A549 (cell line): ENCODE measurements at regions not wholly inside any gene's neighbourhood (a gene's known extent, or its start where the extent isn't known, plus 50 kb on each side); places are given as distances from the start of the nearest gene placed in this dataset.

Experiments
- ATAC-seq, 2 experiments: fragments of 200-7000 bp in 1 of 2; fragments of >200 bp in 1 of 2; cut with Nextera tagmentation in 1 of 2; cut with Tn5 transposase in 1 of 2; 3 replicates each; pipeline versions ENCODE4 v1.8.0 to v1.9.1; 2018 to 2020; ENCODE audit warnings: mild to moderate bottlenecking in 1 of 2, moderate library complexity in 1 of 2
- CTCF ChIA-PET: fragments of 300-600 bp; sonication (Branson Sonifier 250); formaldehyde crosslinking; extraction: SDS; loops from one replicate; lab custom pipeline; 2021; ENCODE audit warnings: antibody characterized with exemption, inconsistent platforms; lab: Yijun Ruan, JAX
- POLR2A ChIA-PET: fragments of 350-600 bp; formaldehyde crosslinking; extraction: SDS; loops from one replicate; lab custom pipeline; 2021; ENCODE audit warnings: antibody characterized with exemption, inconsistent platforms; lab: Yijun Ruan, JAX
- DNase-seq, 2 experiments: peaks; one replicate each; pipeline versions ENCODE4 v3.0.0 to v3.0.0-alpha.2; 2011 to 2016; ENCODE audit warnings: low read depth in 1 of 2, low spot score in 1 of 2
- FAIRE-seq: peaks from 2 replicates; lab custom pipeline; 2011; peaks lifted over from hg19 to GRCh38; lab: Jason Lieb, UNC
- H3K27ac ChIP-seq, 2 experiments: fragments of >200 bp; sonication (Bioruptor Twin); formaldehyde crosslinking; 3 replicates each; pipeline ENCODE4 v1.5.1; 2016 to 2017
- H3K4me1 ChIP-seq: fragments of >200 bp; sonication (Bioruptor Twin); formaldehyde crosslinking; 3 replicates; pipeline ENCODE4 v1.6.1; 2016
- H3K4me2 ChIP-seq: fragments of >200 bp; sonication (Bioruptor Twin); formaldehyde crosslinking; 3 replicates; pipeline ENCODE4 v1.6.1; 2016
- H3K4me3 ChIP-seq: fragments of >200 bp; sonication (Bioruptor Twin); formaldehyde crosslinking; 3 replicates; pipeline ENCODE4 v1.5.1; 2016
- H3K9me3 ChIP-seq: fragments of >200 bp; sonication (Bioruptor Twin); formaldehyde crosslinking; 3 replicates; pipeline ENCODE4 v1.6.1; 2016
- CBX8 ChIP-seq: fragments of 200-600 bp; sonication (generic); IDR thresholded peaks from 2 replicates; pipeline ENCODE4 v1.6.1; 2016
- ESRRA ChIP-seq: fragments of 150-350 bp; IDR thresholded peaks from 2 replicates; pipeline ENCODE4 v1.6.1; 2014; ENCODE audit warnings: mild to moderate bottlenecking, low read length, borderline replicate concordance
- FOSL2 ChIP-seq, 2 experiments: fragments of 450-650 bp in 1 of 2; fragments of >200 bp in 1 of 2; sonication (Bioruptor Twin) in 1 of 2; formaldehyde crosslinking; IDR thresholded peaks; 2 replicates each; pipeline versions ENCODE4 v1.5.0 to v1.6.1; 2016 to 2020; ENCODE audit warnings: mild to moderate bottlenecking in 1 of 2, moderate library complexity in 1 of 2
- FOXS1 ChIP-seq: fragments of 250-450 bp; sonication (Bioruptor Pico); IDR thresholded peaks from 2 replicates; pipeline ENCODE4 v1.5.0; 2020; ENCODE audit warnings: mild to moderate bottlenecking, moderate library complexity
- HOXB5 ChIP-seq: fragments of 250-450 bp; sonication (Bioruptor Pico); IDR thresholded peaks from 2 replicates; pipeline ENCODE4 v1.5.0; 2020; ENCODE audit warnings: mild to moderate bottlenecking, moderate library complexity
- MAFK ChIP-seq: fragments of 450-650 bp; IDR thresholded peaks from 2 replicates; pipeline ENCODE4 v1.6.1; 2014; ENCODE audit not compliant: partially characterized antibody
- MYC ChIP-seq: IDR thresholded peaks from 2 replicates; pipeline ENCODE4 v1.6.1; 2012; ENCODE audit warnings: mild to moderate bottlenecking, inconsistent platforms, low read length, improper control_type of control experiment, borderline replicate concordance
- RFX5 ChIP-seq: fragments of 450-650 bp; IDR thresholded peaks from 2 replicates; pipeline ENCODE4 v1.7.1; 2014; ENCODE audit warnings: antibody characterized with exemption, mild to moderate bottlenecking, moderate library complexity
- RNF2 ChIP-seq: fragments of 200-600 bp; sonication (generic); IDR thresholded peaks from 2 replicates; pipeline ENCODE4 v1.6.1; 2016; ENCODE audit warnings: low read depth, mild to moderate bottlenecking, antibody characterized with exemption, moderate library complexity, borderline replicate concordance
- SREBF2 ChIP-seq: fragments of 450-650 bp; IDR thresholded peaks from 2 replicates; pipeline ENCODE4 v1.6.1; 2014; ENCODE audit warnings: mild to moderate bottlenecking, moderate library complexity
- TP53 ChIP-seq: fragments of 250-450 bp; sonication (Bioruptor Pico); IDR thresholded peaks from 2 replicates; pipeline ENCODE4 v1.5.0; 2021; ENCODE audit warnings: mild to moderate bottlenecking, moderate library complexity
- WGBS: methylation state at CpG from one replicate; pipeline ENCODE4 v1.1.6; 2017; ENCODE audit errors: missing lambda C conversion rate; 5-methylcytosine and 5-hydroxymethylcytosine counted together
- TF ChIP-seq, protein P1 (sequence below): fragments of >200 bp; sonication (Bioruptor Twin); formaldehyde crosslinking; IDR thresholded peaks from 2 replicates; pipeline ENCODE4 v1.6.1; 2016
- TF ChIP-seq, protein P2 (sequence below): IDR thresholded peaks from 2 replicates; pipeline ENCODE4 v1.6.1; 2012; ENCODE audit warnings: low read depth, borderline replicate concordance
- TF ChIP-seq, protein P3 (sequence below): fragments of 250-450 bp; sonication (Bioruptor Pico); IDR thresholded peaks from 2 replicates; pipeline ENCODE4 v1.5.0; 2020; ENCODE audit warnings: low read depth, mild to moderate bottlenecking, moderate library complexity

DNA sequence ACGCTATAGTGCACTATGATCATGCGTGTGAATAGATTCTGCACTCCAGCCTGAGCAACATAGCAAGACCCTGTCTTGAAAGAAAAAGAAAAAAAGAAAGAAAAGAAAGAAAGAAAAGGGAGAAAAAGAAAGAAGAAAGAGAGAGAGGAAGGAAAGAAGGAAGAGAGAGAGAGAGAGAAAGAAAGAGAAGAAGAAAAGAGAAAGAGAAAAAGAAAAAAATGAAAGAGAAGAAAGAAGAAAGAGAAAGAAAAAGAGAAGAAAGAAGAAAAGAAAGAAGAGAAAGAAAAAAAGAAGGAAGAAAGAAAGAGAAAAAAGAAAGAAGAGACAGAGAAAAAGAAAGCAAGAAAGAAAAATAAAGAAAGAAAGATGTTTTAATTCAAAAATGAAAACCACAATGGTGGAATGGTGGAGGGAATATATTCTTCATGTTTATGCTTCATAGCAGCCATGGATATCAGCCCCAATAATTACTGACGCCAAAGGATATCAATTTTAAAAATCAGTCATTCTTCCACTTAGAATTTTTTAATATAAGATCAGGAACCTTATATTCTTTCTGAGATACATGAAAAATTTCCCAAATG is 168.7 kb upstream of the TBCA start:
- ATAC-seq: no peak
- no peak for TF ChIP-seq TP53
- TF ChIP-seq CBX8: no peak
- TF ChIP-seq, protein P1, sequence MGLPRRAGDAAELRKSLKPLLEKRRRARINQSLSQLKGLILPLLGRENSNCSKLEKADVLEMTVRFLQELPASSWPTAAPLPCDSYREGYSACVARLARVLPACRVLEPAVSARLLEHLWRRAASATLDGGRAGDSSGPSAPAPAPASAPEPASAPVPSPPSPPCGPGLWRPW: no peak
- TF ChIP-seq RNF2: no peak
- no peak for TF ChIP-seq FOXS1 (CRISPR knock-in tag)
- TF ChIP-seq ESRRA: no peak
- TF ChIP-seq, protein P2, sequence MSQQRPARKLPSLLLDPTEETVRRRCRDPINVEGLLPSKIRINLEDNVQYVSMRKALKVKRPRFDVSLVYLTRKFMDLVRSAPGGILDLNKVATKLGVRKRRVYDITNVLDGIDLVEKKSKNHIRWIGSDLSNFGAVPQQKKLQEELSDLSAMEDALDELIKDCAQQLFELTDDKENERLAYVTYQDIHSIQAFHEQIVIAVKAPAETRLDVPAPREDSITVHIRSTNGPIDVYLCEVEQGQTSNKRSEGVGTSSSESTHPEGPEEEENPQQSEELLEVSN: no peak
- no peak for TF ChIP-seq RFX5
- TF ChIP-seq MAFK: no peak
- 91% methylated on average over 3 of the region's 3 CpGs for WGBS

DNA sequence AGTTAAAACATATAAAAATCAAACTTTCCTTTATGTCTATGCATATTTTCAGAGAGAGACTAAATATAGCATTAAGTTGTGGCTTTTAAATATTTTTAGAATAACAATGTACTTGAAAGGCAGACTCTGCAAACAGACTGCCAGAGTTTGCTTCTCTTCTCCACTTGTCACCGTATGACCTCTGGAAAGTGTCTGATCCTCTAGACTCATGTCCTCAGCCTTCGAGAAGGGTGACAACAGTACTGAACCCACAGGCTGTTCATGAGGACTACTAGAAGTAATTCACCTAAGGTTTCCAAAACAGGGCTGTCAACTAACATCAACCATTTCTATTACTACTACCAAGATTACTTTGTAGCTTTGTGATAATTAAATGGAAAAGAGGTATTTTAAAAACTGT is 167.7 kb upstream of the TBCA start:
- 50% methylated on average over 2 of the region's 2 CpGs for WGBS
- no peak for ATAC-seq
- no peak for DNase-seq
- ChIA-PET POLR2A (no interaction called here), CTCF (no interaction called here)
- Histone ChIP-seq H3K27ac (no peak overlapping the region), H3K4me1 (no peaks in the 10 kb centered on the region), H3K9me3 (no peaks in the 10 kb centered on the region; the same call in 1 of the 3 replicates), H3K4me3 (no peak overlapping the region), H3K4me2 (no peak overlapping the region)
- TF ChIP-seq FOSL2 (IDR thresholded peaks at IDR 0.05) (no peak), FOSL2 (CRISPR knock-in tag; IDR thresholded peaks at IDR 0.05) (no peak)
- no peak for FAIRE-seq

More for the DNA sequence above, 168.7 kb upstream of the TBCA start:
- H3K4me1 ChIP-seq: no peaks in the 10 kb centered on the region
- CTCF ChIA-PET: interaction anchor here (0.7 to 1.4 kb wide), 3 partner anchors 19 to 77 kb away, joined by 3 to 4 read pairs (median 3); no protein-coding TSS in a partner anchor
- no peak overlapping the region for H3K27ac ChIP-seq
- no peak for FAIRE-seq
- DNase-seq: no peak
- H3K9me3 ChIP-seq: no peaks in the 10 kb centered on the region; the same call in 1 of the 3 replicates
- H3K4me3 ChIP-seq: no peak overlapping the region
- POLR2A ChIA-PET: no interaction called here
- no peak overlapping the region for H3K4me2 ChIP-seq

DNA sequence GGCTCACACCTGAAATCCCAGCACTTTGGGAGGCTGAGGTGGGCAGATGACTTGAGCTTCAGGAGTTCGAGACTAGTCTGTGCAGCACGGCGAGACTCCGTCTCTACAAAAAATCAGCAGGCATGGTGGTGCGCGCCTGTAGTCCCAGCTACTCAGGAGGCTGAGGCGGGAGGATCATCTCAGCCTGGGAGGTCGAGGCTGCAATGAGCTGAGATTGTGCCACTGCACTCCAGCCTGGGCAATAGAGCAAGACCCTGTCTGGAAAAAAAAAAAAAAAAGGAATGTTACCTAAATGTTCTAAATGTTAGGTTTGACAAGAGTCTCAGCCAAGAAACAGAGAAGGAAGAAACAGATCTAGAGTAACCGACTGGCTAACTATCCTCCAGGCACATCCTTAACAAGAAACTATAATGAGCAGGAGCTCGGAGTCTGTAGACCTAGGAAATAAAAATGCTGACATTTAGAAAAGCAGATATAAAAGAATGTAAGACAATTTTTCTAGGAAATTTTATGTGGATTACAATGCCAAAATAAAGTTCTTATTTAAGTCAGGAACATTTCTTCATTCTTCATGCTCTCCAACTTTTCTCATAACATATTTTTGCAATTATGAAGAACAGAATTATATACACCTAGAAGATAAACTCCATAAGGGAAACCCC is 166.6 kb upstream of the TBCA start:
- Histone ChIP-seq H3K9me3 (no peaks in the 10 kb centered on the region; the same call in 1 of the 3 replicates), H3K4me2 (no peak overlapping the region), H3K27ac (no peak overlapping the region), H3K4me1 (no peaks in the 10 kb centered on the region), H3K4me3 (no peak overlapping the region)
- ATAC-seq (no peak), DNase-seq (no peak), FAIRE-seq (no peak)
- 76% methylated on average over 10 of the region's 10 CpGs for WGBS
- ChIA-PET POLR2A (no interaction called here), CTCF (interaction anchor here (0.9 to 1.0 kb wide), 2 partner anchors 9 to 10 kb away, joined by 3 read pairs; no protein-coding TSS in a partner anchor)
- TF ChIP-seq, protein P3, sequence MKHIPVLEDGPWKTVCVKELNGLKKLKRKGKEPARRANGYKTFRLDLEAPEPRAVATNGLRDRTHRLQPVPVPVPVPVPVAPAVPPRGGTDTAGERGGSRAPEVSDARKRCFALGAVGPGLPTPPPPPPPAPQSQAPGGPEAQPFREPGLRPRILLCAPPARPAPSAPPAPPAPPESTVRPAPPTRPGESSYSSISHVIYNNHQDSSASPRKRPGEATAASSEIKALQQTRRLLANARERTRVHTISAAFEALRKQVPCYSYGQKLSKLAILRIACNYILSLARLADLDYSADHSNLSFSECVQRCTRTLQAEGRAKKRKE (CRISPR knock-in tag): no peak
- TF ChIP-seq SREBF2 (no peak), HOXB5 (CRISPR knock-in tag) (no peak), MAFK (peak; percentile 59)

DNA sequence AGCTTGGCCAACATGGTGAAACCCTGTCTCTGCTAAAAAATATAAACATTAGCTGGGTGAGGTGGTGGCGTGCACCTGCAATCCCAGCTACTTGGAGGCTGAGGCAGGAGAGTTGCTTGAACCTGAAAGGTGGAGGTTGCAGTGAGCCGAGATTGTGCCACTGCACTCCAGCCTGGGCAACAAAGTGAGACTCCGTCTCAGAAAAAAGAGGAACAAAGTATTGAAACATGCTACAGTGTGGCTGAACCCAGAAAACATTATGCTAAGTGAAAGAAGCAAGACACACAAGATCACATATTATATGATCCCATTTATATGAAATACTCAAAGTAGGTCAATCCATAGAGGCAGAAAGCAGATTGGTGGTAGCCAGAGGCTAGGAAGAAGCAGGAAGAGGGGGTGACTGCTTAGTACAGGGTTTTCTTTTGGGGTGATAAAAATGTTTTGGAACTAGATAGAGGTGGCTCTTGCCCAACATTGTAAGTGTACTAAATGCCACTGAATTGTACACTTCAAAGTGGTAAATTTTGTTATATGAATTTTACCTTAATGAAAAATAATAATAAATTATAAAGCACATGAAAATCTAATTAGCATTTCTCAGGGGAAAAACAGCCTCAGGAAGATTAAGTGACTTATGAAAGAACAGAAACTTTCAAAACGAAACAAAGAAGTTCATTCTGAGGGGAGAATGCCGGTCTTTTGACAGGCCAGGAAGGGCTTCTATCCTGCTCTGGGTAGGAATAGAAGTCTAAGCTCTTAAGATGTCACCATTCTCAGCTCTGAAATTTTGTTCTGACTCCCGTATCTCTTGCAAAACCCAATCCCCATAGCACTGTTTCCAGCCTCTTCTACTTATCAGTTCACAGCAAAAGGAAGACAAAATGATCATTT is 161.1 kb upstream of the TBCA start:
- ATAC-seq: no peak
- FAIRE-seq: no peak
- H3K4me1 ChIP-seq: no peaks in the 10 kb centered on the region
- no peak overlapping the region for H3K27ac ChIP-seq
- H3K9me3 ChIP-seq: no peaks in the 10 kb centered on the region; the same call in 1 of the 3 replicates
- no peak for DNase-seq
- H3K4me2 ChIP-seq: no peak overlapping the region
- WGBS: 63% methylated on average over 6 of the region's 6 CpGs
- TF ChIP-seq MYC (no peak), RNF2 (no peak), ESRRA (no peak)
- TF ChIP-seq, protein P1: no peak
- POLR2A ChIA-PET: no interaction called here
- no peak overlapping the region for H3K4me3 ChIP-seq
- CTCF ChIA-PET: interaction anchor here (1.6 kb wide), 1 partner anchor 9 kb away, joined by 4 read pairs; no protein-coding TSS in a partner anchor
